Endothelial cell of umbilical vein (primary cell): ENCODE measurements at regions not wholly inside any gene's neighbourhood (a gene's known extent, or its start where the extent isn't known, plus 50 kb on each side); places are given as distances from the start of the nearest gene placed in this dataset.

Experiments
- CTCF ChIP-seq, 2 donors: IDR thresholded peaks; 1 replicate in 1 of 2; 2 replicates in 1 of 2; pipeline ENCODE4 v1.5.1; 2011; ENCODE audit warnings: low read length in 2 of 2, mild to moderate bottlenecking in 2 of 2, moderate library complexity in 2 of 2, control low read depth in 1 of 2, inconsistent platforms in 1 of 2, low read depth in 1 of 2; ENCODE audit not compliant: insufficient read depth in 1 of 2; ENCODE audit errors: extremely low read depth in 1 of 2
- FOS ChIP-seq: IDR thresholded peaks from 2 replicates; pipeline ENCODE4 v1.6.1; 2011; ENCODE audit warnings: mild to moderate bottlenecking, low read length, moderate library complexity, borderline replicate concordance; ENCODE audit not compliant: insufficient read depth
- MAX ChIP-seq: IDR thresholded peaks from 2 replicates; pipeline ENCODE4 v1.6.1; 2011; ENCODE audit not compliant: insufficient read depth, insufficient read length
- MYC ChIP-seq: IDR thresholded peaks from one replicate; pipeline ENCODE4 v1.6.1; 2011; ENCODE audit warnings: mild to moderate bottlenecking, low read depth, low read length
- POLR2A ChIP-seq: IDR thresholded peaks from 2 replicates; pipeline ENCODE4 v1.6.1; 2012; ENCODE audit warnings: low read depth, mild to moderate bottlenecking, control low read depth, low read length
- POLR2AphosphoS5 ChIP-seq: IDR thresholded peaks from 2 replicates; pipeline ENCODE4 v1.6.1; 2012; ENCODE audit warnings: low read depth, mild to moderate bottlenecking, control low read depth, low read length, moderate library complexity; ENCODE audit not compliant: insufficient read depth

- TF ChIP-seq CTCF (IDR thresholded peaks at IDR 0.05; ENCODE audit: extremely low read depth in 1 of 2, insufficient read depth in 1 of 2, low read depth in 1 of 2, low read length in 2 of 2) (no peak), POLR2A (no peak), MYC (no peak), POLR2AphosphoS5 (no peak), FOS (no peak), MAX (no peak)
Observed at GRCh38 chr18:55857409-55857808, 269.4 kb upstream of the TCF4 start.
